HS-5 (cell line): ENCODE measurements at regions not wholly inside any gene's neighbourhood (a gene's known extent, or its start where the extent isn't known, plus 50 kb on each side); places are given as distances from the start of the nearest gene placed in this dataset.
"Not testable (repeated sequence)": the region's sequence is repeated elsewhere in the genome, so short reads cannot be mapped to it uniquely, and the experiment has no call there.

Source experiments
- DNase-seq: peaks from one replicate; pipeline ENCODE4 v3.0.0-alpha.2; 2012; ENCODE audit warnings: low read depth

GRCh38 chr5:18799482-18800128 lies 1165.3 kb downstream of the TAF11L14 start:
- no peak for DNase-seq

GRCh38 chr5:18800293-18801025 lies 1166.2 kb downstream of the TAF11L14 start:
- DNase-seq = no peak

DNA sequence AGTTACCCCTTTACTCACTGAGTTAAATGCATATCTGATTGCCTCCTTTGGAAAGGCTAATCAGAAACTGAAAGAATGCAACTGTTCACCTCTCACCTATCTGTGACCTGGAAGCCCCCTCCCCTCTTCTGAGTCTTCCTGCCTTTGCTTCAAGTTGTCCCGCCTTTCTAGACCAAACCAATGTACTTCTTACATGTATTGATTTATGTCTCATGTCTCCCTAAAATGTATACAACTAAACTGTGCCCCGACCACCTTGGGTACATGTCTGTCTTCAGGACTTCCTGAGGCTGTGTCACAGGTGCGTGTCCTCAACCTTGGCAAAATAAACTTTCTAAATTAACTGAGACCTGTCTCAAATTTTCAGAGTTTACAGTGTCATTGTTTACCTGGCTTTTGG lies 1167.2 kb downstream of the TAF11L14 start:
- DNase-seq = not testable (repeated sequence)

DNA sequence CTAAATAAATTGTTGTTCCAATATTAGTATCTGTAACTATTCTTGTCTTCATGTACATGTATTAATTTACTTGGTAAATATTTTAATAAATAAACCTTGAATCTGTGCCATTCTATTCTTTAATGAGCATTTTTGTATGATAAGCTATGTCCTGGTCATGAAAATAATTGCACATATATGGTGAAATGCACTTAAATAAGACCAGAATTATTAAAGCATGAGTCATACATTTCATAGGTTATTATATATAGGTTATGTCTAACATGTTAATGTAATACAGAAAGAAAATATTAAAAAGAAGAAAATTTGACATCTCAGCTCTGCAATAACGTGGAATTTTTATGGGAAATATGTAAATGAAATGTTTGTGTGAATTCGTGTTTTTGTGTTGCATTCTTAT lies 1168.1 kb downstream of the TAF11L14 start:
- DNase-seq = peak; percentile 10

- DNase-seq = no peak
These were observed 1171.1 kb downstream of the TAF11L14 start for GRCh38 chr5:18805376-18805775.

DNA sequence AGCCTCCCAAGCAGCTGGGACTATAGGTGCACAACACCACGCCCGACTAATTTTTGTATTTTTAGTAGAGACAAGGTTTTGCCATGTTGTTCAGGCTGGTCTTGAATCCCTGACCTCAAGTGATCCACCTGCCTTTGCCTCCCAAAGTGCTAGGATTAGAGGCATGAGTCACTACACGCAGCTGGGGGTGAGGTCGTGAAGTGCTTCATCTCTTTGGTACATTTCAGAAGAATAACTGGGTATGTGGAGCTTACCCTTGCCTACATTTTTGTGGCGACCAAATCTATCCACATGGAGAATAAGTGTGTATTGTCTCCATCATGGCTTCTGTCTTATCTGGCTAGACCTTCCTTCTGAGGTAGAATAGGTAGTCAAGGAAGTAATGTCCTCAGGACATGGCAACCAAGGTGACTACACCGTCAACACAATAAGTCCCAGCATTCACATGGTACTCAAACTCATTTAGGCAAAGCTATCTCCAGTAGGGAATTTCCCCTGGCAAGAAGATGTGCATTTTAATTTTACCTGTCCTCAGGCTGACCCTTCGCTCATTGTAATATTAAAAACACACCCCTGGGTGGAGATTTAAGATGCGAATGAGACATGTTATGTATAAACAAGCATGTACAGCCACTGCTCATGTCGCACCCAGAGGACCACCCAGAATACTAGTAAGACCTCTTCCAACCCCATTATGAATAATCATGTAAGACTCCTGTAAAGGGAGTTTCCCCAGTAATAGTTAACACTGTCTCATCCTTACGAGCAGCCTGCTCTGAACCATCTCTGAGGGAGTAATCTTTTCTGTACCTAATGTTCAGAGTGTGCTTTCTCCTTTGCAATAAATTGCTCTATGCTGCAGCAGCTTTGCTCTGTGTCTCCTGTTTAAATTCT lies 1173.2 kb downstream of the TAF11L14 start:
- DNase-seq = no peak

DNA sequence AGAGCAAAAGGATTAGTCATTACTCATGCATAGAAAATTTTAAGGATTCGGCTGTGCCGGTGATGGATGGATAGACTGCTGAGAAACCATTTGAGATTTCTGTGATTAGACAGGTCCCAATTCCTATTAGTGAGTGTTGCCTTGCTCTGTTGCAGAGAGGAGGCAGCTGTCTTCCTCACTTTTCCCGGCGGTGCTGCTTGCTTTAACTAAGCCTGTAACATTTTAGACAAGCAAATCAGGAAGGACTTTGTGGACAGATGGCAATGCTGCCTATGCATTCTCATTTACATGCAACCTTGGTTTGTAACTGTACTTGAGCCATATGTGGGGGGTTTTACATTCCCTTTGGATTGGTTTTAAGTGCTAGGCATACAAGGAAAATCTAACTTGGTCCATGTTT lies 1176.3 kb downstream of the CDH18 start:
- DNase-seq = no peak

- DNase-seq = no peak
These were observed 1159.6 kb downstream of the CDH18 start for GRCh38 chr5:18828351-18828750.

DNA sequence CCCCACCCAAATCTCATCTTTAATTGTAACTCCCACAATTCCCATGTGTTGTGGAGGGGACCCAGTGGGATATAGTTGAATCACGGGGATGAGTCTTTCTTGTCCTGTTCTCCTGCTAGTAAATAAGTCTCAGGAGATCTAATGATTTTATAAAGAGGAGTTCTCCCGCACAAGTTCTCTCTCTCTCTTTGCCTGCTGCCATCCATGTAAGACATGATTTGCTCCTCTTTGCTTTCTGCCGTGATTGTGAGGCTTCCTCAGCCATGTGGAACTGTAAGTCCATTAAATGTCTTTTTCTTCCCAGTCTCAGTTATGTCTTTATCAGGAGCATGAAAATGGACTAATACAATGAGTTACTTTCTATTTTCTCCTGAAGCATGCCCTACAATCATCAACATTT lies 1158.5 kb downstream of the CDH18 start:
- DNase-seq = no peak

DNA sequence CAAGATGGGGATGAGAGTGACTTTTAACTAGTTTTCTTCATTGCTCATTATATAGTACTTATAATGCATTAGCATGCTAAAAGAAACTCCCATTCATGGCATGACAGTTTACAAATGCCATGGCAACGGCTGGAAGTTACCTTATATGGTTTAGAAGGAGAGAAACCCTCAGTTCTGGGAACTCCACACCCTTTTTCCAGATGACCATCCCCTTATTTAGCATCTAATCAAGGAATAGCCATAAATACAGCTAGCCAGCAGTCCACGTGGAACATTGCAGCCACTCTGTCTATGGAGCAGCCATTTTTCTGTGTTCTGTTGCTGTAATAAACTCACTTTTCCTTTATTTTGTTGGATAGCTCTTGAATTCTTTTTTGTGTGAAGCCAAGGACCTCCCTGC lies 1137.8 kb downstream of the CDH18 start:
- no peak for DNase-seq

- DNase-seq = no peak
These were observed 1115.0 kb downstream of the CDH18 start for GRCh38 chr5:18872978-18873377.

DNA sequence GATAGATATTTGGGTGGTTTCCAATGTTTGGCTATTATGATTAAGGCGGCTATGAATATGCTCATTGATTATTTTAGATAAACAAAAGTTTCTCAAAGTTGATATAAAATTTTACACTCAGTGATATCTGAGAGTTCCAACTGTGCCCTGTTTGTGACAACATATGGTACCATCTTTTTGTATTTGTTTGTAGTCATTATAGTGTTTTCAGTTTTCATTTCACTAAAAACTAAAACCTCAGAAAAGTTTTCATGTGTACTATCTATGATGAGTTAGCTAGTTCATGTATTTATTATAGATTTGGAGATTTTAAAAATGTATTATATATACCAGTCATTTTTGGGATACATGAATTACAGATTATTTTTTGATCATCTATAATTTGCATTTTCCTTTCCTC lies 1111.4 kb downstream of the CDH18 start:
- no peak for DNase-seq

- no peak for DNase-seq
These were observed 1106.4 kb downstream of the CDH18 start for GRCh38 chr5:18881615-18882014.

GRCh38 chr5:18882154-18882553 lies 1105.8 kb downstream of the CDH18 start:
- no peak for DNase-seq

GRCh38 chr5:18888821-18889220 lies 1099.2 kb downstream of the CDH18 start:
- no peak for DNase-seq

GRCh38 chr5:18900644-18901043 lies 1087.4 kb downstream of the CDH18 start:
- DNase-seq = no peak

GRCh38 chr5:18920966-18921365 lies 1067.0 kb downstream of the CDH18 start:
- DNase-seq = no peak

- DNase-seq = no peak
These were observed 1055.9 kb downstream of the CDH18 start for GRCh38 chr5:18932081-18932480.

DNA sequence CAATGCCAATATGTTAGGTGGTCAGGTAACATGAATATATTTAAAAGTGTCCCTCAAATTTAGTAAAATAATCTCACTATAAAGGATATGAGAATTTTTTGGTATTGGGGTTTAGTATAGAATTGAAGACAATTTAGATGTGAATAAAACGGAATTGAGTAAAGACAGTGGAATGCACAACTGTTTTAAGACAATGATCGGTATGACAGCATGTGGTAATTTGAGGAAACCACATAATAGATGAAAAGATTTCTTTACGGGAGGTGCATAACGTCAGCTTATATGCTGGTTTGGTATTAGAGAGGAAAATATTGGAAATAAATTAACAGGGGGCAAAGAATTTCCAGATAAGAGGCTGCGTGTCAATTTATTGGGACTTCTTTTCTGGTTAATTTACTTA lies 1043.2 kb downstream of the CDH18 start:
- DNase-seq = peak; percentile 52

- DNase-seq = no peak
These were observed 1033.8 kb downstream of the CDH18 start for GRCh38 chr5:18954239-18954638.

DNA sequence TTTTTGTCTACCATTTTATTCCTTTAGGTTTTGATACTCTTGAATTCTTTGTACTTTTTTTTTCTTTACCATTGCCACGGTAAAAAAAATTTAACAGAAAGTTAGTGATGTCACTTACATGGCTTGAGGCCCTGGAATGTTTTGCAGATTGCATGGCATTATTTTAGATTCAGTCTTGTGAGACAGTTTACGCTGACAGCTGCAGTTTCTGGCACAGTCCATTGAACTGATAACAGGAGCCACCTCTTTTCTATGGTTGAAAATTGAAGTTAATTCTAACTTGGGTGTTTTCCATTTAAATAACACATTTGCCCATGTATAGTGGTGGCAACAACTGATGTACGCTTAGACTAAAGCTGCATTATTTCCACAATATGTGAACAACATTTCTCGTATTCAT lies 1028.5 kb downstream of the CDH18 start:
- DNase-seq = no peak

DNA sequence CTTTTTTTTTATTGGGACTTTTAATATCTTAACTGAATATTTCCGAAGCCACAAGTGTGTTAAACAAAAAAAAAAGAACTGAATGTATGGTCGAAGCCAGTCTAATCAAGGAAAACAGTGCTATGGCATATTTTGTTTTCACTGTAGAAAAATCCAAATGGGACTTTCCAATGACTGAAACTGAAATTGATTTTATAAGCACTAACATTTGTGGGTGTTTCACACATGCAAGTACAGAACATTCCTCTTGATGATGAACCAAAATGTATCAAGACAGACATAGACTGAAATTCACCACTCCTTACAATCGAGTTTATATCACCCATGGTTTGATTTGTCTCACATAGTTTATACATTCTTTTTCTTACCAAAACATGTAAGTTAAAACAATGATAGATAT lies 1026.8 kb downstream of the CDH18 start:
- no peak for DNase-seq

DNA sequence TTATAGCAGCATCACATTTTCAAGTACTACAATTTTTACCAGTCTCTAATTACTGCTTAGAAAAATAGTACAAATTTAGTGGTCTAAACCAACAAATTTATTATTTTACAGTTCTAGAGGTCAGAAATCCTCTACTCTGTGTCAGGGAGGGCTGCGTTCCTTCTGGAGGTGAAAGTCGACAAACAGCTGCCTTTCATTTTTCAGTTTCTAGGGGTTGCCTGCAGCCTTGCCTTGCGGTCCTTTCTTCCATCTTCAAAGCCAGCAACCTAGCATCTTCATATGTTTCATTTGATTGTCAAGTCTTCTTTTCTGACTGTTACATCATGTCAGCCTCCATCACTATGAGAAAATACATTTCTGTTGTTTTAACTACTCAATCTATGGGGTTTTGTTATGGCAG lies 1022.1 kb downstream of the CDH18 start:
- no peak for DNase-seq
